Stimulated activated CD4-positive, alpha-beta T cell treated with anti-CD3 and anti-CD28 coated beads, Interleukin-1b, Interleukin-23, amount 100 ng/mL, for 24 hours (primary cell): ENCODE measurements at regions not wholly inside any gene's neighbourhood (a gene's known extent, or its start where the extent isn't known, plus 50 kb on each side); places are given as distances from the start of the nearest gene placed in this dataset.

Experiments used
- DNase-seq, 4 experiments: peaks; one replicate each; pipeline ENCODE4 v3.0.0-alpha.2; 2020; ENCODE audit warnings: low read depth in 4 of 4, low spot score in 1 of 4

- no peak for DNase-seq
Measured at GRCh38 chr14:101363261-101363555, 198.1 kb upstream of the DIO3 start.

- no peak for DNase-seq
Measured at GRCh38 chr14:101363880-101364391, 197.4 kb upstream of the DIO3 start.

DNA sequence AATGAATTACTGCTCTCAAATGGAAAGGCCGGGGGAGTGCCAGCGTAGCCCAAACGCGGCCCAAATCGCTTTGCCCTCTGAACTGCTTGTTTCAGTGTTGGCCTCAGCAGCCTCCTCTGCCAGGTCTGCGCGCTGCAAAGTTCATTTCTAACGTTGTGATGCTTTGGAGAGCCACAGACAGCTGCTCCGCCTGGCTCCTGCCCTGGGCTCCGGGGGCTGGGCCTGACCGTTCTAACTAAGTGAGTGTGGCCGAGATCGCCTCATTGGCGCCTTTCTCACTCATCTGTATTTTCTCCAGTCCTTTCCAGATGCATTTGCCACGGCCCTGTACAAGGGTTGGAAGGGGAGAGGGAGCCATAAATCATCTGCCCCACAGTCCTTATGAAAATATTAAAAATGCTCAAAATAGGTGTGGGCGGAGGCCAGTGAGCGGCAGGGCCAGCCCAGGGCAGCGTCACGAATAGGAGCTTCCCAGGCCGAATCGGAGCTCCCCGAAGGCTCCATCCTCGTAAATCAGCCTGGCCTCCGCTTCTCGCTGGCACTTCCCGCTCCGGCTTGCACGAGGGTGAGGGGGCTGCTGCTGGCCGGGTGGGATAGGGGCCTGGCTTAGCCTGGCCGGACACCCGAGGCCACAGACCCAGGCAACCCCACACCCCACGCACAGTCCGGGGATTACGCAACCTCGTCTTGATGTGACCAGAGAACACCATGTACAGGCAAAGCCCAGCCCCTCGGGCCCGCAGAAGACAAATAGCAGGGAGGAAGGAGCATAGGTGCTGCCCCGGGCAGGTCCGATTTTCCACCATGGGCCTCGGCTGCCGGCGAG lies 196.6 kb upstream of the DIO3 start:
- DNase-seq = no peak

DNA sequence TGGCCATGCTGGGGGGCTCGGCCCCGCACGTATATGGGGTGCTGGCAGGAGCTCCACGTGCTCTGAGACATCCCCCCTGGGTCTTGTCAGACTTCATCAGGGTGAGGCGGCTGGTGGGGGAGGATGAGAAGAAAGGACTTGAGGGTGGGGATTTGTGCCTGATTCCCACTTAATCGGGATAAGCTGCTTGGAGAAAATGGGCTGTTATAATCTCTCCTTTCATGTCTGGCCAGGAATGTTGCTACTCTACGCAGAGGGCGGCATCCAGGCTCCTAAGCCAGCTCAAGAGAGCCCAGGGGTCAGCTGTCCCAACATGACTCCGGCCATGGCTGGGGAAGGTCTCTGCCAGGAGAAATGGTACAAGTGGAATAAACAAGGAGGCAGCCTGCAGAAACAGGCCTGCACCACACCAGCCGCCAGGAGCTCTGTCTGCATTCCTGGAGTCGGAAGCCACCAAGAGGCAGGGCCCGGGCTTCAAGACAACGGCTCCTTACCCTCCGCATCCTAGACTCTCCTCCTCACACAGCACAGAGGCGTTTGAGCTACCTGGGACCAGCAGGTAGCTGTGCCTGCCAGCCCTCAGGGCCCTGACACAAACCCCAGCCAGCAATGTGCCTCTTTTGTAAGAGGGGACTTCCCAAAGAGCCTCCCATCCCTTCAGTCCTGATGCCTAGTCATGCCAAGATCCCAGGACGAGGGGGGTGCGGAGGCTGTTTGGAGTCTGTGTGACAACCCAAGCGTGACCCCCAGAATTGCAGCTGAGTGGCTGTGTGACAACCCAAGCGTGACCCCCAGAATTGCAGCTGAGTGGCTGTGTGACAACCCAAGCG lies 195.8 kb upstream of the DIO3 start:
- DNase-seq = no peak

DNA sequence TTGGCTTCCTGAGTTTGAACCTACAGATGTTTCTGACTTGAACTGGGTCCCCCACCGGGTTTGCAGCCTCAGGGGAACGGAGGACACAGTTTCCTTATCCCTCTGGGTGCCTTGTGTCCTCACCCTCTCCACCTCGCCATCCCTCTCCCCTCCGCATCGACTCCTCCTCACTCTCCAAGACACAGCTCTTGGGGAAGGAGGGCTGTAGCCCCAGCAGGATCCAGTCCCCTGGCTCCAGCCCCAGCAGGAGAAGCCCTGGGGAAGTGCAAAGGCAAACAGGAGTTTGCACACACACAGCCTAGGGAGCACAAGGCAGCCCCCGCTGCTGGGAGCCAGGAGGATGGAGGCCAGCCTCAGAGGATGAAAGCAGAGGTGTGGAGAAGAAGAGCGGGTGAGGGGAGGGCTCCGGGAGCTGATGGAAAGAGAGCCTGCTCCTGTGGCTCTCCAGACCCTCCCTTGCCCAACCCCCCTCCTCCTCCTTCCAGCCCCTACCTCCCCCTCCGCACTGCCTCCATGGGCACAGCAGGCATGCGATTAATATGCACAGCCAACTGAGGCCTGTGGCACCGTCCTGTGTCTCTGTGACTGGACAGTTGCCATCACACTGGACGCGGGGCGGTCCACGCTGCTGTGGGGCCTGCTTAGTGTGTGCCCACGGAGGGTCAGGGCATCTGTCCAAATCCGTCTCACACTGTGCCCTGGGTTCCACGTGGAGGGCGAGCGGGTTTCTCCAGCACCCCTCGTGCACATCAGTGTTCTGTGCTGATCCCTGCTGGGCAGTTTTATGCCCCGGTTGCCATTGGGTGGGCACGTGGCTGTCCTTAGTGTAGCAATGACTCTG lies 193.7 kb upstream of the DIO3 start:
- DNase-seq = no peak

GRCh38 chr14:101368629-101369028 lies 192.7 kb upstream of the DIO3 start:
- no peak for DNase-seq

GRCh38 chr14:101369194-101369915 lies 191.9 kb upstream of the DIO3 start:
- DNase-seq = no peak

DNA sequence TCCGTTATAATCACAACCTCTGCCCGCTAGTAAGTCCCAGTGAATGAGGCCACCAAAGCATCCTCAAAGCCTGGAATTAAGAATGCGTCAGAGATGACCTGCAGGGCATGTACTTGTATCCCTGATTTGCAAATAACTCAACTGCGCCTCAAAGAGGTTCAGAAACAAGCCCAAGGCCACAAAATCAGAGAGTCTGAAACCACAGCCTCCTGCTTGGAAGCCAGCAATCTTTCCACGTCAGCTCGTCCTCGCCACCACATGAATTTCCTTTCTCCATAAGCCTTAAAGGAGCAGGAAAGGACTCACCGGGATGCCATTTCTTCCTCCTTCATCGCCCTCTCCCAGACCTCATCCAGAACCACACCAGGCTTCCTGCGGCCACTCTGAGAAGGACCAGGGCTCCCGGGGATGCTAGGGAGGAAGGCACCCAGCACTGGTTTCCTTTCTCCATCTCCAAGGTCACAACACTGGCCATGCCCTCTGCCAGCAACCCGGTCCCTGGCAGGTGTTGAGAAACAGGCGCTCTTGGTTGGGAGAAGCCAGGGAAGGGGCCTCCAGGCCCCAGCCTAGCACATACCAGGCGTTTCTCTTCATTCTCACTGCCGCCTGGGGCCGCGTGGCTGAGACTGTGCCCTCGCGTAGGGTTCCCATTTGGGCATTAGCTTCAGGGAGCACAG lies 191.2 kb upstream of the DIO3 start:
- no peak for DNase-seq

GRCh38 chr14:101370593-101371569 lies 190.4 kb upstream of the DIO3 start:
- DNase-seq = no peak

GRCh38 chr14:101371799-101372793 lies 189.2 kb upstream of the DIO3 start:
- no peak for DNase-seq

DNA sequence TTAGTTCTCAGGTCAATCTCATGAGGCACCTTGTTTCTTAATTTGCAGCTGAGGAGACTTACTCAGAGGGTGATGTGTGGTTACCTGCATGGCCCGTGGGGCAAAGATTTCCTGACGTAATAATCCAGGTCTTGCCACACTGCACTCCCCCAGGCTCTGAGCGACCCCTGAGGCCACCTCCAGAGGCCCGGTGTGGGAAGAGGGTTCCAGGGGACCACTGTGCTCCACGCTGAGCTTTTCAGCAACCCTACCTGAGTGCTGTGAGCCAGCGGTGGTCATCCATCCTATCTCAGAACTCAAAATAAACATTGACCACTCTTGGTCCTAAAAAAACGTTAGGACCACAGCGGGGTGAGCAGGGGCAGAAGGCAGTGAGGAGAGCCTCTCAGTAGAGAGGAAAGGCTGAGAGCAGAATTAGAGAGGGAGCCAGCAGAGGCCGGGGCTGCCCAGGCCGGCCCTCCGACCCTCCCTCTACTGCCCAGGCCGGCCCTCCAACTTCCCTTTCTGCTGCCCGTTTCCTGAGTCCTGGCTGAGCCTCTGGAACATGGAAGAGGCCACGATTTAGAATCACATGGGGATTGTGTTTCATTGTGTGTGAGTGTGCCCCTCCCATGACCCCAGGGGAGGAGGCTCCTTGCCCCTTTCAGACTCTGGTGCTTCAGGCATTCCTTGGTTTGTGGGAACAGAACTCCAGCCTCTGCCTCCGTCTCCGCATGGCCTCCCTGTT lies 188.2 kb upstream of the DIO3 start:
- no peak for DNase-seq

DNA sequence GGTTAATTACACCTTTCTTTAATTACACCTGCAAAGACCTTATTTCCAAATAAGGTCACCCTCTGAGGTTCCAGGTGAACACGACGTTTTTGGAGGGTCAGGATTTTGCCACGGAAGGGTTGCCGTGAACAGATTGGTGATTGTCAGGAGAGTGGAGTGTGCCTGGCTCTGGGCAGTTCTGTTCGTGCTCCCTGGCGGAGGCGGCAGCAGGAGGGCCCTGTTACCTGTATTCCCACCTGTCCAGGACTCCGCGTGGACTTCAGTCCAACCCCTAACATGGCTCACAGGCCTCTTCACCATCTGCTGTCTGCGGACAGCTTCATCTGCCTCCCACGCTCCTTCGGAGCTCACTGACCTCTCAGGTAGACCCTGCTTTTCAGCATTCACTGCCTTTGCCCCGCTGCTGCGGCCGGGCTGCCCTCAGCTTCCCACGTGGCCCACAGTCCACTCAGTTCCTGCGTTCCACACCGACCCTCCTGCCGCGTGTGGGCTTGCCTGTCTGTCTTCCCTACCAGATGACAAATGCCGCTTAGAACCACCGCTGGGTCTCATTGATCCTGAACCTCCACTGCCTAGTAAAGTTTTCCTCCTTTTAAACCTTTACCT lies 187.5 kb upstream of the DIO3 start:
- no peak for DNase-seq

DNA sequence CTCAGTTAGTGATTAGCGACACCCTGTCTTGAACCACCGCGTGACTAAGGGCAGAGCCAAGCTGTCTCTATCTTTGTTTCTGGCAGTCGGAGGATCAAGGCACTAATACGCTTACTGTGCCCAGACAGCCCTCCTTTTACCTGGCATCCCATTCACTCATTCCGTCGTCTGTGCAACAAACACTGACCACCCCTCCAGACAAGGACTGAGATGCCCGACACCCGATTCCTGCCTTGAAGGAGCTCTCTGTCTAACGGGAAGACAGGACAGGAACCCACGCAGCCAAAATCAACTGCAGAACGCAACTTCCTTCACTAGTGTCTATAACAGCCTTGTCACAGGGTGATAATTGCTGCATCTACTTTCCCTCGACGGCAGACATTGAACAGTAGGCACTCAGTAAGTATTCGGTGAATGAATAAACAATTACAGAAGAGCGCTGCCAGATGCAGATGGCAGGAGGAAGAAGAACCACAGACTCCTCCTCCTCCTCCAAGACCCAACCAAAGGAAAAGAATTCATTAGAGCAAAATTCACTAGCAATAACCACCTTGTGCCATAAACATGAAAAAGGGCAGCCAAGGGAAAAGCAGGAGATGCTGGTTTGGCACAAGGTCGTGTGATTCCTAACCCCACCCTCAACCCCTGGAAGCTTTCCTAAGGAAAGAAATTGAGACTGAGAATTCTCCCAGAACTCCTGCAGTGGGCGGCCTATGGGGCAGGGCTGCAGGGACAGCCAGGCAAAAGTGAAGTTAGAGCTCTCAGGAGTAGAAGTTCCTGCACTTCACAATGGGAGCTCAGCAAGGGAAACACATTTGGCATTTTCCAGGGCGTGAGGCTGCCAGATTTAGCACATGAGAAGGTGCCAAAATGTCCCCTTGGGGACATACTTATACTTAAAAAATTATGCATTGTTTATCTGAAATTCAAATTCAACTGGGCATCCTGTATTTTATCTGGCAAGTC lies 186.6 kb upstream of the DIO3 start:
- DNase-seq = no peak

- no peak for DNase-seq
Measured at GRCh38 chr14:101377069-101377468, 184.2 kb upstream of the DIO3 start.

- no peak for DNase-seq
Measured at GRCh38 chr14:101379842-101380241, 181.5 kb upstream of the DIO3 start.

DNA sequence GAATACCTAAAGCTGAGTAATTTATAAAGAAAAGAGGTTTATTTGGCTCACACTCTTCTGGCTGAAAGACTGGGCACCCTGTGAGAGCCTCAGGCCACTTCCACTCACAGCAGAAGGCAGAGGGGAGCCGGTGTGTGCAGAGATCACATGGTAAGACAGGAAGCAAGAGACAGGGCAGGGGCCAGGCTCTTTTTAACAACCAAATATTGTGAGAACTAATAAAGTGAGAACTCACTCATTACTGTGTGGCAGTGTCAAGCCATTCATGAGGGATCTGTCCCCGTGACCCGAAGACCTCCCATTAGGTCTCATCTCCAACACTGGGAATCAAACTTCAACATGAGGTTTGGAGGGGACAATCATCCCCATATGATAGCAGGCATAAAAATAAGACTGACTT lies 180.8 kb upstream of the DIO3 start:
- no peak for DNase-seq
